GM12878 (cell line): ENCODE measurements at regions not wholly inside any gene's neighbourhood (a gene's known extent, or its start where the extent isn't known, plus 50 kb on each side); places are given as distances from the start of the nearest gene placed in this dataset.

Experiments used
- ATAC-seq: fragments of 200-7000 bp; cut with Tn5 transposase; 3 replicates; pipeline ENCODE4 v1.9.1; 2020; ENCODE audit warnings: mild to moderate bottlenecking, moderate library complexity
- BruUV-seq: library from RNA; stranded (reverse); fragments of 400-500 nt; replicated peaks from 2 replicates; lab custom pipeline; 2021; lab: Mats Ljungman, UMichigan
- CTCF ChIA-PET: fragments of 300-600 bp; sonication (Branson Sonifier 250); formaldehyde crosslinking; extraction: SDS; loops from one replicate; lab custom pipeline; 2021; ENCODE audit warnings: inconsistent platforms; lab: Yijun Ruan, JAX
- POLR2A ChIA-PET: fragments of 350-600 bp; formaldehyde crosslinking; extraction: SDS; loops from one replicate; lab custom pipeline; 2021; ENCODE audit warnings: inconsistent platforms; lab: Charles Lee
- RAD21 ChIA-PET: fragments of 300-600 bp; sonication (Branson Sonifier 250); formaldehyde crosslinking; loops from one replicate; lab custom pipeline; 2023; ENCODE audit warnings: antibody characterized with exemption; ENCODE audit not compliant: unreplicated experiment; lab: Charles Lee
- SMC1A ChIA-PET: fragments of 300-600 bp; sonication (Branson Sonifier 250); formaldehyde crosslinking; loops from one replicate; lab custom pipeline; 2023; ENCODE audit not compliant: unreplicated experiment, uncharacterized antibody; lab: Charles Lee
- DNase-seq: peaks from one replicate; pipeline ENCODE4 v3.0.0-alpha.2; 2011; ENCODE audit warnings: low read depth, low spot score
- FAIRE-seq: peaks from 3 replicates; lab custom pipeline; 2011; peaks lifted over from hg19 to GRCh38; lab: Jason Lieb, UNC
- H2AFZ ChIP-seq: 2 replicates; pipeline ENCODE4 v1.6.0; 2011; ENCODE audit warnings: low read depth, low read length, control low read depth; ENCODE audit not compliant: control insufficient read depth
- H3K27ac ChIP-seq: 2 replicates; pipeline ENCODE4 v1.5.1; 2011; ENCODE audit warnings: control low read depth; ENCODE audit not compliant: control insufficient read depth, insufficient read depth
- H3K27me3 ChIP-seq, 2 experiments: replicated peaks in 1 of 2; 2 replicates each; pipeline versions ENCODE4 v1.6.0 to v1.6.1; 2011; ENCODE audit warnings: low read length in 1 of 2; ENCODE audit not compliant: control insufficient read depth in 2 of 2, insufficient read depth in 2 of 2
- H3K36me3 ChIP-seq, 2 experiments: 2 replicates each; pipeline ENCODE4 v1.5.1; 2011; ENCODE audit warnings: low read length in 1 of 2; ENCODE audit not compliant: control insufficient read depth in 2 of 2, insufficient read depth in 2 of 2
- H3K4me1 ChIP-seq: 2 replicates; pipeline ENCODE4 v1.6.1; 2011; ENCODE audit warnings: mild to moderate bottlenecking, low read length, moderate library complexity, mixed read lengths; ENCODE audit not compliant: control insufficient read depth, insufficient read depth
- H3K4me2 ChIP-seq: 2 replicates; pipeline ENCODE4 v1.6.0; 2011; ENCODE audit warnings: control low read depth; ENCODE audit not compliant: control insufficient read depth, insufficient read depth
- H3K4me3 ChIP-seq: fragments of 200-600 bp; sonication (generic); 2 replicates; pipeline ENCODE4 v1.5.1; 2016
- H3K79me2 ChIP-seq: 2 replicates; pipeline ENCODE4 v1.6.0; 2011; ENCODE audit warnings: low read length; ENCODE audit not compliant: control insufficient read depth, insufficient read depth
- H3K9ac ChIP-seq: 2 replicates; pipeline ENCODE4 v1.8.0; 2011; ENCODE audit warnings: low read length, control low read depth, mixed read lengths; ENCODE audit not compliant: control insufficient read depth, insufficient read depth
- H3K9me3 ChIP-seq: replicated peaks from 3 replicates; pipeline ENCODE4 v1.5.1; 2011; ENCODE audit warnings: mild to moderate bottlenecking, low read length; ENCODE audit not compliant: control insufficient read depth, insufficient read depth
- H4K20me1 ChIP-seq: 2 replicates; pipeline ENCODE4 v1.6.0; 2011; ENCODE audit not compliant: control insufficient read depth, insufficient read depth
- ATF7 ChIP-seq: fragments of 450-650 bp; IDR thresholded peaks from 2 replicates; pipeline ENCODE4 v1.6.1; 2016; ENCODE audit warnings: low read depth, mild to moderate bottlenecking
- BACH1 ChIP-seq: fragments of 450-650 bp; IDR thresholded peaks from 2 replicates; pipeline ENCODE4 v1.6.1; 2017; ENCODE audit warnings: mild to moderate bottlenecking, borderline replicate concordance
- BHLHE40 ChIP-seq, 2 experiments: fragments of 450-650 bp in 1 of 2; IDR thresholded peaks; 2 replicates each; pipeline ENCODE4 v1.6.1; 2011 to 2017; ENCODE audit warnings: low read depth in 2 of 2, borderline replicate concordance in 1 of 2, improper control_type of control experiment in 1 of 2, low read length in 1 of 2, mild to moderate bottlenecking in 1 of 2
- CBX3 ChIP-seq: fragments of 200-600 bp; sonication (generic); IDR thresholded peaks from 2 replicates; pipeline ENCODE4 v1.6.1; 2016; ENCODE audit warnings: low read depth, borderline replicate concordance
- CHD4 ChIP-seq: fragments of 200-600 bp; sonication (generic); IDR thresholded peaks from 2 replicates; pipeline ENCODE4 v1.6.1; 2016; ENCODE audit warnings: mild to moderate bottlenecking
- E4F1 ChIP-seq: fragments of 450-650 bp; IDR thresholded peaks from 2 replicates; pipeline ENCODE4 v1.6.1; 2018; ENCODE audit warnings: borderline replicate concordance, mild to moderate bottlenecking; ENCODE audit not compliant: partially characterized antibody
- EED ChIP-seq: sonication (generic); IDR thresholded peaks from 2 replicates; pipeline ENCODE4 v1.6.1; 2016; ENCODE audit warnings: antibody characterized with exemption, low read depth
- FOXM1 ChIP-seq: IDR thresholded peaks from 2 replicates; pipeline ENCODE4 v1.6.1; 2012; ENCODE audit warnings: low read depth, mild to moderate bottlenecking, inconsistent platforms, low read length, moderate library complexity
- GATAD2B ChIP-seq: fragments of 450-650 bp; conservative IDR thresholded peaks from 2 replicates; pipeline ENCODE4 v1.6.1; 2017; ENCODE audit warnings: low read depth, mild to moderate bottlenecking, moderate library complexity
- HDAC6 ChIP-seq: fragments of 200-600 bp; sonication (generic); IDR thresholded peaks from one replicate; pipeline ENCODE4 v1.8.0; 2017; ENCODE audit warnings: antibody characterized with exemption; ENCODE audit not compliant: unreplicated experiment
- LARP7 ChIP-seq: fragments of 450-650 bp; IDR thresholded peaks from 2 replicates; pipeline ENCODE4 v1.6.1; 2017; ENCODE audit warnings: mild to moderate bottlenecking
- NR2C2 ChIP-seq: IDR thresholded peaks from 2 replicates; pipeline ENCODE4 v1.6.1; 2011; ENCODE audit warnings: borderline replicate concordance, low read depth; ENCODE audit not compliant: control insufficient read depth, insufficient read length
- PAX5 ChIP-seq: IDR thresholded peaks from 2 replicates; pipeline ENCODE4 v1.6.1; 2011; ENCODE audit warnings: low read depth, low read length, borderline replicate concordance
- RAD51 ChIP-seq: fragments of 450-650 bp; IDR thresholded peaks from 2 replicates; pipeline ENCODE4 v1.6.1; 2016; ENCODE audit warnings: moderate library complexity, mild to moderate bottlenecking, inconsistent platforms
- RBBP5 ChIP-seq: fragments of 200-600 bp; sonication (generic); conservative IDR thresholded peaks from 2 replicates; pipeline ENCODE4 v1.6.1; 2016
- REST ChIP-seq: IDR thresholded peaks from 2 replicates; pipeline ENCODE4 v1.6.1; 2012; ENCODE audit warnings: mild to moderate bottlenecking, low read depth, low read length
- SMC3 ChIP-seq: IDR thresholded peaks from 2 replicates; pipeline ENCODE4 v1.6.1; 2011; ENCODE audit warnings: low read length, improper control_type of control experiment, borderline replicate concordance
- TARDBP ChIP-seq: IDR thresholded peaks from 2 replicates; pipeline ENCODE4 v1.6.1; 2016; ENCODE audit warnings: borderline replicate concordance
- ZNF207 ChIP-seq: fragments of 450-650 bp; IDR thresholded peaks from 2 replicates; pipeline ENCODE4 v1.6.1; 2014; ENCODE audit warnings: antibody characterized with exemption, mild to moderate bottlenecking, borderline replicate concordance
- WGBS: methylation state at CpG from one replicate; pipeline ENCODE4 v1.1.6; 2016; ENCODE audit warnings: low lambda C conversion rate; ENCODE audit not compliant: insufficient replicate concordance, insufficient coverage; ENCODE audit errors: missing lambda C conversion rate; 5-methylcytosine and 5-hydroxymethylcytosine counted together
- in situ Hi-C: fragments of 300-500 bp; cut with MboI; formaldehyde crosslinking; loops from 9 replicates; pipeline ENCODE4 v1.14.3; 2018; ENCODE audit warnings: mixed read lengths
- intact Hi-C: fragments of 100-400 bp; cut with micrococcal nuclease; formaldehyde crosslinking; loops from one replicate; pipeline ENCODE4 v1.14.2; 2022; ENCODE audit not compliant: unreplicated experiment

- Histone ChIP-seq H3K27ac (peak overlapping the region; percentile 17; the same call in 1 of the 2 replicates), H3K27me3 (no peaks in the 10 kb centered on the region), H3K36me3 (no peaks in the 10 kb centered on the region), H3K79me2 (no peaks in the 10 kb centered on the region), H3K4me3 (no peak overlapping the region), H3K9ac (peak overlapping the region; percentile 10; the same call in 1 of the 2 replicates), H3K4me2 (peak overlapping the region; percentile 45), H4K20me1 (no peaks in the 10 kb centered on the region), H3K4me1 (peaks cover 12% of the 10 kb centered on the region), H2AFZ (peak overlapping the region; percentile 75), H3K9me3 (no peaks in the 10 kb centered on the region)
- ChIA-PET CTCF (interaction anchor here (0.7 to 1.5 kb wide), 5 partner anchors 25 to 600 kb away, joined by 3 to 6 read pairs (median 5); no protein-coding TSS in a partner anchor), SMC1A (interaction anchor here (0.8 to 1.3 kb wide), 3 partner anchors 25 to 225 kb away, joined by 3 to 5 read pairs (median 4); no protein-coding TSS in a partner anchor), RAD21 (interaction anchor here (1.0 to 2.5 kb wide), 2 partner anchors 32 to 226 kb away, joined by 3 to 7 read pairs; no protein-coding TSS in a partner anchor), POLR2A (no interaction called here)
- FAIRE-seq (no peak), ATAC-seq (peak; percentile 94), DNase-seq (peak; percentile 51)
- intact Hi-C loops: no loop called here
- WGBS: 3% methylated on average over 4 of the region's 4 CpGs
- in situ Hi-C loops: no loop called here
- BruUV-seq: no TSS peak
- TF ChIP-seq BHLHE40 (IDR thresholded peaks at IDR 0.05; ENCODE audit: borderline replicate concordance in 1 of 2, low read depth in 2 of 2, low read length in 1 of 2) (no peak), SMC3 (no peak), REST (no peak), HDAC6 (no peak), CBX3 (no peak), TARDBP (no peak), ZNF207 (no peak), LARP7 (no peak), NR2C2 (no peak), RBBP5 (0 out of 2 replicates have a peak, but pooled peaks have one; percentile 46), BACH1 (no peak), FOXM1 (peak; percentile 42; the same call in 1 of the 2 replicates), EED (no peak), GATAD2B (no peak), CHD4 (no peak), PAX5 (peak; percentile 80), ATF7 (peak; percentile 11; the same call in 1 of the 2 replicates), RAD51 (no peak), E4F1 (no peak)
These were observed 96.7 kb upstream of the PIK3CG start for GRCh38 chr7:106768324-106768751.
